Ovary (tissue), 7 donors: ENCODE measurements at regions not wholly inside any gene's neighbourhood (a gene's known extent, or its start where the extent isn't known, plus 50 kb on each side); places are given as distances from the start of the nearest gene placed in this dataset.

ENCODE experiments used
- DNase-seq, 5 donors: peaks; one replicate each; pipeline ENCODE4 v3.0.0-alpha.2; 2019 to 2020
- H3K27ac ChIP-seq, 2 donors: fragments of 200-600 bp; one replicate each; pipeline versions ENCODE4 v1.5.1 to v1.8.0; 2019 to 2022
- H3K27me3 ChIP-seq: fragments of 200-600 bp; one replicate; pipeline ENCODE4 v1.8.0; 2022
- H3K36me3 ChIP-seq: fragments of 200-600 bp; sonication (generic); one replicate; pipeline ENCODE4 v1.5.1; 2019
- H3K4me1 ChIP-seq: one replicate; pipeline ENCODE4 v1.8.1; 2013; ENCODE audit warnings: mild to moderate bottlenecking, moderate library complexity; ENCODE audit not compliant: insufficient read depth
- H3K4me3 ChIP-seq: fragments of 200-600 bp; sonication (generic); one replicate; pipeline ENCODE4 v1.5.1; 2017
- H3K9me3 ChIP-seq, 2 donors: fragments of 200-600 bp in 1 of 2; sonication (generic) in 1 of 2; one replicate each; pipeline versions ENCODE4 v1.5.1 to v1.8.1; 2013 to 2019; ENCODE audit warnings: mild to moderate bottlenecking in 1 of 2, moderate library complexity in 1 of 2
- EP300 ChIP-seq: sonication (generic); formaldehyde crosslinking; IDR thresholded peaks from one replicate; pipeline ENCODE4 v1.6.1; 2017; ENCODE audit warnings: antibody characterized with exemption
- POLR2A ChIP-seq: fragments of 450-650 bp; IDR thresholded peaks from one replicate; pipeline ENCODE4 v1.6.1; 2017; ENCODE audit warnings: antibody characterized with exemption, mild to moderate bottlenecking, moderate library complexity
- WGBS, 3 donors: extraction: QIAGEN DNeasy Blood & Tissue Kit in 1 of 3; methylation state at CpG; one replicate each; pipeline versions ENCODE4 v1.1.5 to v1.1.7; 2013 to 2017; 5-methylcytosine and 5-hydroxymethylcytosine counted together
- intact Hi-C, 4 donors: fragments of 100-400 bp; cut with DNase I; formaldehyde crosslinking; loops; one replicate each; pipeline versions ENCODE4 v1.11.0 to v1.15.1; 2022 to 2023
- TF ChIP-seq, protein P1 (sequence below), 3 donors: fragments of 450-650 bp in 2 of 3; fragments of 200-600 bp in 1 of 3; IDR thresholded peaks; one replicate each; pipeline versions ENCODE4 v1.5.1 to v1.8.0; 2016 to 2022; ENCODE audit warnings: antibody characterized with exemption in 3 of 3, mild to moderate bottlenecking in 1 of 3
- donor health status: DM: no; HTN: no; CAD: no; lungs with moderate emphysema.
- donor health status: DM: no; HTN: no; CAD: no.
- donor health status: Bipolar disorder and iron deficiency.
- donor health status: DM: no; HTN: no; CAD: no.
- donor health status: DM: yes; HTN: yes; CAD: no.

GRCh38 chr12:76698966-76699365 lies 64.9 kb upstream of the ZDHHC17 start:
- H3K27me3 ChIP-seq: no peaks in the 10 kb centered on the region
- H3K4me1 ChIP-seq: no peaks in the 10 kb centered on the region
- intact Hi-C loops: no loop called here
- no peak overlapping the region for H3K4me3 ChIP-seq
- H3K27ac ChIP-seq: no peak overlapping the region
- H3K9me3 ChIP-seq: no peaks in the 10 kb centered on the region
- DNase-seq: no peak
- 34 to 54% (median 36%) methylated on average over 7 of the region's 7 CpGs for WGBS, 3 donors
- TF ChIP-seq POLR2A: no peak
- TF ChIP-seq, protein P1, sequence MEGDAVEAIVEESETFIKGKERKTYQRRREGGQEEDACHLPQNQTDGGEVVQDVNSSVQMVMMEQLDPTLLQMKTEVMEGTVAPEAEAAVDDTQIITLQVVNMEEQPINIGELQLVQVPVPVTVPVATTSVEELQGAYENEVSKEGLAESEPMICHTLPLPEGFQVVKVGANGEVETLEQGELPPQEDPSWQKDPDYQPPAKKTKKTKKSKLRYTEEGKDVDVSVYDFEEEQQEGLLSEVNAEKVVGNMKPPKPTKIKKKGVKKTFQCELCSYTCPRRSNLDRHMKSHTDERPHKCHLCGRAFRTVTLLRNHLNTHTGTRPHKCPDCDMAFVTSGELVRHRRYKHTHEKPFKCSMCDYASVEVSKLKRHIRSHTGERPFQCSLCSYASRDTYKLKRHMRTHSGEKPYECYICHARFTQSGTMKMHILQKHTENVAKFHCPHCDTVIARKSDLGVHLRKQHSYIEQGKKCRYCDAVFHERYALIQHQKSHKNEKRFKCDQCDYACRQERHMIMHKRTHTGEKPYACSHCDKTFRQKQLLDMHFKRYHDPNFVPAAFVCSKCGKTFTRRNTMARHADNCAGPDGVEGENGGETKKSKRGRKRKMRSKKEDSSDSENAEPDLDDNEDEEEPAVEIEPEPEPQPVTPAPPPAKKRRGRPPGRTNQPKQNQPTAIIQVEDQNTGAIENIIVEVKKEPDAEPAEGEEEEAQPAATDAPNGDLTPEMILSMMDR (IDR thresholded peaks at IDR 0.05): no peak
- no peak for TF ChIP-seq EP300
- no peaks in the 10 kb centered on the region for H3K36me3 ChIP-seq

DNA sequence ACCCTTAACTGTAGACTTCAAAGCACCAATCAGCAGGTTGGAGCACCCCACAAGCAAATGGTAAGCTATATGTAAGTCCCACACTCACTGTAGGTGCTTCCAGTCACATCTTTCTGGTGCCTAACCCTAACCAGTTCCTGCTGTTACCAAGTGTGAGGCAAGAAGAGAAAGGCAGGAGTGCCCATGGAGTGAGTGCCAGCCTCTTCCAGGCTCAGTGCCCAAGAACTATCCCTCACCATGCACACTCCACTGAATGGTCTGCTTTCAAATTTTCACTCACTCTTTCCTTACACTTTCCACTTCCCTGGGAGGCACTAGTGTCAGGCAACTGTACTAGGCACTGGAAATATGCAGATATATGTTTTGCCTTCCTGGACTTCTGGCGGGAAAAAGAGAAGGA lies 62.2 kb upstream of the ZDHHC17 start:
- 78 to 93% (median 88%) methylated on average over 1 of the region's 1 CpG for WGBS, 3 donors
- no peaks in the 10 kb centered on the region for H3K4me1 ChIP-seq
- no peak overlapping the region for H3K27ac ChIP-seq
- H3K9me3 ChIP-seq: no peaks in the 10 kb centered on the region
- no peak for DNase-seq
- TF ChIP-seq POLR2A (no peak), EP300 (no peak)
- TF ChIP-seq, protein P1 (IDR thresholded peaks at IDR 0.05): no peak
- intact Hi-C loops: no loop called here
- H3K4me3 ChIP-seq: no peak overlapping the region
- no peaks in the 10 kb centered on the region for H3K27me3 ChIP-seq
- H3K36me3 ChIP-seq: no peaks in the 10 kb centered on the region

GRCh38 chr12:76702946-76703345 lies 61.0 kb upstream of the ZDHHC17 start:
- H3K36me3 ChIP-seq: no peaks in the 10 kb centered on the region
- no peaks in the 10 kb centered on the region for H3K9me3 ChIP-seq
- H3K27me3 ChIP-seq: no peaks in the 10 kb centered on the region
- intact Hi-C loops: no loop called here
- H3K27ac ChIP-seq: no peak overlapping the region
- no peak overlapping the region for H3K4me3 ChIP-seq
- WGBS, 3 donors: 71 to 78% (median 75%) methylated on average over 4 of the region's 4 CpGs
- TF ChIP-seq, protein P1 (IDR thresholded peaks at IDR 0.05): no peak
- no peak for TF ChIP-seq EP300
- TF ChIP-seq POLR2A: no peak
- no peak for DNase-seq
- H3K4me1 ChIP-seq: no peaks in the 10 kb centered on the region

- 76 to 99% (median 94%) methylated on average over 2 of the region's 2 CpGs for WGBS, 3 donors
- TF ChIP-seq EP300 (no peak), POLR2A (no peak)
- TF ChIP-seq, protein P1 (IDR thresholded peaks at IDR 0.05): no peak
These were observed 59.2 kb upstream of the ZDHHC17 start for GRCh38 chr12:76704693-76705092.

DNA sequence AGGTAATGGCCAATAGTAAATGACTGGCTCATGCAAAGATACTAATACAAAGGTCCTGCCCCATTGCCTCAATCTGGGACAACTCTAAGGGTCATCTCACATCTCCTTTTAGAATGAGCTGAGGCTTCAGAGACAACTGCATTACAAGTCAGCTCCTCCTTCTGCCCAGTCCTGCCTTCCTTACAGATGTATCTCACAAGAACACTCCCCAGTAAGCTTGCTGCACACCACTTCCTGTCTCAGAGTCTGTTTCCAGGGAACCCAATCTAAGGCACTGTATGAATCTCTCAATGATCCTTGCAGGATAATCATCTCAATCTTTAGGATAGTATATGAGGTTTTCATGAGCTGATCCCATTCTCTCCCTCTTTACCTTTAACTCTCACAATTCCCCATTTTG lies 57.8 kb upstream of the ZDHHC17 start:
- no peak for DNase-seq
- Histone ChIP-seq H3K9me3 (no peaks in the 10 kb centered on the region), H3K4me3 (no peak overlapping the region), H3K27me3 (no peaks in the 10 kb centered on the region), H3K36me3 (no peaks in the 10 kb centered on the region), H3K27ac (no peak overlapping the region), H3K4me1 (no peaks in the 10 kb centered on the region)
- TF ChIP-seq POLR2A (no peak), EP300 (no peak)
- TF ChIP-seq, protein P1 (IDR thresholded peaks at IDR 0.05): no peak
- intact Hi-C loops: no loop called here

More at GRCh38 chr12:76704693-76705092, 59.2 kb upstream of the ZDHHC17 start:
- Histone ChIP-seq H3K36me3 (no peaks in the 10 kb centered on the region), H3K9me3 (no peaks in the 10 kb centered on the region), H3K4me3 (no peak overlapping the region), H3K27me3 (no peaks in the 10 kb centered on the region), H3K4me1 (no peaks in the 10 kb centered on the region), H3K27ac (no peak overlapping the region)
- intact Hi-C loops: no loop called here
- DNase-seq: no peak
